Parathyroid adenoma (tissue), 2 donors: ENCODE measurements at regions not wholly inside any gene's neighbourhood (a gene's known extent, or its start where the extent isn't known, plus 50 kb on each side); places are given as distances from the start of the nearest gene placed in this dataset.

Experiments
- H2AFZ ChIP-seq: fragments of 300-600 bp; sonication (generic); one replicate; pipeline ENCODE4 v1.7.0; 2017; ENCODE audit warnings: antibody characterized with exemption, mild to moderate bottlenecking
- H3K27ac ChIP-seq: fragments of 300-600 bp; sonication (generic); one replicate; pipeline ENCODE4 v1.7.0; 2017
- H3K27me3 ChIP-seq: fragments of 300-600 bp; sonication (generic); one replicate; pipeline ENCODE4 v1.7.0; 2017; ENCODE audit warnings: low read length; ENCODE audit not compliant: control insufficient read depth, insufficient read depth
- H3K36me3 ChIP-seq: fragments of 300-600 bp; sonication (generic); one replicate; pipeline ENCODE4 v1.7.0; 2017; ENCODE audit warnings: low read length; ENCODE audit not compliant: control insufficient read depth, insufficient read depth
- H3K4me1 ChIP-seq: fragments of 300-600 bp; sonication (generic); one replicate; pipeline ENCODE4 v1.7.0; 2017; ENCODE audit warnings: control low read depth
- H3K4me2 ChIP-seq: fragments of 300-600 bp; sonication (generic); one replicate; pipeline ENCODE4 v1.7.0; 2017; ENCODE audit warnings: low read length
- H3K4me3 ChIP-seq: fragments of 300-600 bp; sonication (generic); one replicate; pipeline ENCODE4 v1.7.0; 2017; ENCODE audit warnings: low read depth, low read length
- H3K79me2 ChIP-seq: fragments of 300-600 bp; sonication (generic); one replicate; pipeline ENCODE4 v1.7.0; 2017; ENCODE audit warnings: control low read depth
- H3K9ac ChIP-seq: fragments of 300-600 bp; sonication (generic); one replicate; pipeline ENCODE4 v1.7.0; 2017; ENCODE audit warnings: mild to moderate bottlenecking
- H3K9me3 ChIP-seq: fragments of 300-600 bp; sonication (generic); one replicate; pipeline ENCODE4 v1.7.0; 2017; ENCODE audit warnings: low read length; ENCODE audit not compliant: control insufficient read depth
- TF ChIP-seq, protein P1 (sequence below): fragments of 300-600 bp; sonication (generic); IDR thresholded peaks from one replicate; pipeline ENCODE4 v1.7.0; 2017; ENCODE audit warnings: antibody characterized with exemption, mild to moderate bottlenecking
- donor health status: primary hyperparathyroidism.

DNA sequence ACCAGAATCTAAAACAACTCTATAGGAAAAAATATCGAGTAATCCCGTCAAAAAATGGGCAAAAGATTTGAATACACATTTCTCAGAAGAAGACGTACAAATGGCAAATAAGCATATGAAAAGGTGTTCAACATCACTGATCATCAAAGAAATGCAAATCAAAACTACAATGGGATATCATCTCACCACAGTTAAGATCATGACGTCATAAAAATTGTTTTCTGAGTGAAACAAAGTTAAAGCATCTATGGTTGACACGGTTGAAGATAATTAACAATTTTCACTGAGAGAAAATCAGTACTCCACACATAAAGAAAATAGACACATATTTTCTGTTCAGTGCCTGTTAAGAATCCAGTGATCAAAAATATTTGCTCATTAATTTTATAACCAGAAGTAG is 1010.8 kb upstream of the ADGRL3 start:
- Histone ChIP-seq H3K36me3 (no peaks in the 10 kb centered on the region), H3K4me3 (no peak overlapping the region), H3K27me3 (no peaks in the 10 kb centered on the region), H3K4me2 (no peak overlapping the region), H3K9ac (no peak overlapping the region), H3K79me2 (no peaks in the 10 kb centered on the region), H3K9me3 (no peaks in the 10 kb centered on the region), H2AFZ (no peak overlapping the region), H3K4me1 (no peaks in the 10 kb centered on the region), H3K27ac (no peak overlapping the region)
- TF ChIP-seq, protein P1, sequence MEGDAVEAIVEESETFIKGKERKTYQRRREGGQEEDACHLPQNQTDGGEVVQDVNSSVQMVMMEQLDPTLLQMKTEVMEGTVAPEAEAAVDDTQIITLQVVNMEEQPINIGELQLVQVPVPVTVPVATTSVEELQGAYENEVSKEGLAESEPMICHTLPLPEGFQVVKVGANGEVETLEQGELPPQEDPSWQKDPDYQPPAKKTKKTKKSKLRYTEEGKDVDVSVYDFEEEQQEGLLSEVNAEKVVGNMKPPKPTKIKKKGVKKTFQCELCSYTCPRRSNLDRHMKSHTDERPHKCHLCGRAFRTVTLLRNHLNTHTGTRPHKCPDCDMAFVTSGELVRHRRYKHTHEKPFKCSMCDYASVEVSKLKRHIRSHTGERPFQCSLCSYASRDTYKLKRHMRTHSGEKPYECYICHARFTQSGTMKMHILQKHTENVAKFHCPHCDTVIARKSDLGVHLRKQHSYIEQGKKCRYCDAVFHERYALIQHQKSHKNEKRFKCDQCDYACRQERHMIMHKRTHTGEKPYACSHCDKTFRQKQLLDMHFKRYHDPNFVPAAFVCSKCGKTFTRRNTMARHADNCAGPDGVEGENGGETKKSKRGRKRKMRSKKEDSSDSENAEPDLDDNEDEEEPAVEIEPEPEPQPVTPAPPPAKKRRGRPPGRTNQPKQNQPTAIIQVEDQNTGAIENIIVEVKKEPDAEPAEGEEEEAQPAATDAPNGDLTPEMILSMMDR = no peak

DNA sequence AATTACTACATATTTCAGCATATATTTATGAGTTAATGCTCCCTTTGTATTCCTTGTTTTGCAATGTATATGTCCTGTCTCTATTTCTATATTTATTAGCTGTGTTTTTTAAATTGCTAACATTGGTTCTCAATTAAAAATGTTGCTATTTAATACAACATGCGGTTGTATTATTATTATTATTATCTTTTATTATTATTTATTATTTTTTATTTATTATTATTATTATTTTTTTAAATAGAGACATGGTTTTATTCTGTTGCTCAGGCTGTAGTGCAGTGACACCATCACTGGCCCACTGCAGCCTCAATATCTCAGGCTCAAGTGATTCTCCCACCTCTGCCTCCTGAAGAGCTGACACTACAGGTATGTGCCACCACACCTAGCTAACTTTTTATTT is 1005.9 kb upstream of the ADGRL3 start:
- Histone ChIP-seq H3K27me3 (no peaks in the 10 kb centered on the region), H3K79me2 (no peaks in the 10 kb centered on the region), H3K9ac (no peak overlapping the region), H3K4me3 (no peak overlapping the region), H3K36me3 (no peaks in the 10 kb centered on the region), H3K4me1 (no peaks in the 10 kb centered on the region), H3K9me3 (no peaks in the 10 kb centered on the region), H2AFZ (no peak overlapping the region), H3K4me2 (no peak overlapping the region), H3K27ac (no peak overlapping the region)
- TF ChIP-seq, protein P1 = no peak

DNA sequence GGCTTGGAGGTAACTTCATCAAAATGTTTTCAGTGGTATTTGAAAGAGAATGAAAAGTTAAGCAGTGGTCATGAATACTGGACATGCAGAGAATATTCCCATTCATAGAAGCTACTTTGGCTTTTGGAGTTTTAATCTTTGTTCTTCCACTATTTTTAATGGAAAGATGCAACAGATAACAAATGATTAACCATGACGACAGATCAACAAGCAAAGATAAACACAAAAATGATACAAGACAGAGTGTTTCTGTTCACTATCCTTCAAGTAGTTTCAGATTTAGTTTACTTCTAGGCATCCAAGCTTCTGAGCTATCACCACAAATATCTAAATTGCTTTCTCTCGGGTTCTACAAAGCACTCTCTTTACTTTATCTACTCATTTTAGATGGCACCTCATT is 1004.9 kb upstream of the ADGRL3 start:
- TF ChIP-seq, protein P1 = no peak
- Histone ChIP-seq H2AFZ (no peak overlapping the region), H3K4me3 (no peak overlapping the region), H3K9ac (no peak overlapping the region), H3K27ac (no peak overlapping the region), H3K4me1 (no peaks in the 10 kb centered on the region), H3K9me3 (no peaks in the 10 kb centered on the region), H3K36me3 (no peaks in the 10 kb centered on the region), H3K79me2 (no peaks in the 10 kb centered on the region), H3K27me3 (no peaks in the 10 kb centered on the region), H3K4me2 (no peak overlapping the region)

DNA sequence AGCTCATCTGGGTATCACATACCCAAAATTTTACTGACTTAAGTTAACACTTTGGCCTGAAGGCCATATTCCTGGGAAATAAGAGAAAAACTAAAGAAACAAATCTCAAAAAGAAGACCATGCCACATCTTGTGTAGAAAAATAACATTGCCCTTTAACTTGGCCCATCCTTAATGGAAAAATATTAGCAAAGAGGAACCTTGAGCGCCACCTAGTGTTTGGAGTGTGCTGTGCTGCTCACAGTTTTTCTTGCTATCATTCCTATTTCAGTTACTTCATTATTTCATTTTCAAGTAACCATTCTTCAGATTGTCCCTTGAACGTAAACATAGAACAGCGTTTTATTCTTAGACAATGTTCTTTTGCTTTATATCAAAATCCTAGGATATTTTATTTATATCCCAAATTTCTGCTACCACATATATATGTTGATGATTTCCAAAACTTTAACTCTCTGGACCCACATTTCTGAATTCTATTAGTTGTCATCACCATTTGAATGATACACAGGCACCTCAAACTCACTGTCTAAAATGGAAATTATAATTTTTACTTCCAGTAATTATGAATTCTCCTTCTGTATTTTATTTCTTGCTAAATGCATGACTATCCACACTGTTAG is 999.0 kb upstream of the ADGRL3 start:
- no peak overlapping the region for H3K4me2 ChIP-seq
- no peak overlapping the region for H2AFZ ChIP-seq
- H3K27me3 ChIP-seq = no peaks in the 10 kb centered on the region
- no peaks in the 10 kb centered on the region for H3K36me3 ChIP-seq
- no peak overlapping the region for H3K27ac ChIP-seq
- TF ChIP-seq, protein P1 = peak; percentile 32
- no peak overlapping the region for H3K4me3 ChIP-seq
- no peak overlapping the region for H3K9ac ChIP-seq
- no peaks in the 10 kb centered on the region for H3K79me2 ChIP-seq
- H3K4me1 ChIP-seq = no peaks in the 10 kb centered on the region
- no peaks in the 10 kb centered on the region for H3K9me3 ChIP-seq

DNA sequence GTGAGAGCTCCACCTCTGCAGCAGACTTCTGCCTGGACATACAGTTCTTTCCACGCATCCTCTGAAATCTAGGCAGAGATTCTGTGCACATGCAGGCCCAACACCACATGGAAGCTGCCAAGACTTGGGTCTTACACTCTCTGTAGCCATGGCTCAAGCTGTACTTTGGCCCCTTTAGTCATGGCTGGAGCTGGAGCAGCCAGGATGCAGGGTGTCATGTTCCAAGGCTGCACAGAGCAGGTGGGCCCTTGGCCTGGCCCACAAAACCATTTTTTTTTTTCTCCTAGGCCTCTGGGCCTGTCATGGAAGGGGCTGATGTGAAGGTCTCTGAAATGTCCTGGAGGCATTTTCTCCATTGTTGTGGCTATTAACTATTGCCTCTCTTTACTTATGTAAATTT is 990.5 kb upstream of the ADGRL3 start:
- Histone ChIP-seq H3K4me2 (no peak overlapping the region), H3K79me2 (no peaks in the 10 kb centered on the region), H2AFZ (no peak overlapping the region), H3K9ac (no peak overlapping the region), H3K27ac (no peak overlapping the region), H3K27me3 (no peaks in the 10 kb centered on the region), H3K4me1 (no peaks in the 10 kb centered on the region), H3K4me3 (no peak overlapping the region), H3K9me3 (no peaks in the 10 kb centered on the region), H3K36me3 (no peaks in the 10 kb centered on the region)
- TF ChIP-seq, protein P1 = no peak
